Dermis blood vessel endothelial cell (primary cell): ENCODE measurements at regions not wholly inside any gene's neighbourhood (a gene's known extent, or its start where the extent isn't known, plus 50 kb on each side); places are given as distances from the start of the nearest gene placed in this dataset.

Experiments used
- DNase-seq: peaks from one replicate; pipeline ENCODE4 v3.0.0; 2010

DNA sequence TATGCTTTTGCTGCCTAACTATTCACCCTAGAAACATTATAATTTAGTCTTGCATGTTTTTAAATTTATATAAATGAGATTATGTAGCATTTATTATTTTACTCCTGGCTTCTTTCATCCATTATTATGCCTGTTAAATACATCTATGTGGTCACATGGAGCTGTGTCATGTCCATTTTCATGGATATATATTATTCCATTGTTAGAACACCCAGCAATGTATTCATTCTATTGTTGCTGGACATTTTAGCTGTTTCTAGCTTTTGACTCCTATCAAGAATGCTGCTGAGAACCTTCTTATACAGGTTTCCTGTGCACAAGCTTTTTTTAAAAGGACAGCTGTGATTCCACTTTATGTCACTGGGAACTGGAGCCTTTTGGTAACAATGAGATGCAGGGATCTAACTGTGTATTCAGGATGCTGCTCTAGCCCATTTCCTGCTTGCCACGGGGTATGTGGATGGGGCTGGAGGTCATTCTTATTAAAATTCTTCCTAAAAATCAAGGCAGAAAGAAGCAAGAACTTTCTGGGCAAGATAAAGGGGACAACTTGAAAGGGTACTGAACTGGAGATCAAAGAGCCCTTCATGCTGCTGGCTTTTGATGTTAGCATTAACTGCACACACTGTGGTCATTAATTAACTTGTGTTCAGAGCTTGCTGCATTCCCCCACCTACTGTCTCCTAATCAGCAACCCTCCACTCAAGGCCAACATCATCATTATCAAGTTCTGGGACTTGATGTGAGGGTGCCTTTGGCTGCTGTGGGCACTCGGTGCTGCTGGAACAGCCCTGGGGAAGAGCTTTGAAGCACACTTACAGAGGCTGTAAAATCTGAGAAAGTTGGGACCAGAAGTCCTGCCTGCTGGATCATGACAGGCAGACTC lies 96.6 kb upstream of the AKIRIN2 start:
- DNase-seq: no peak

DNA sequence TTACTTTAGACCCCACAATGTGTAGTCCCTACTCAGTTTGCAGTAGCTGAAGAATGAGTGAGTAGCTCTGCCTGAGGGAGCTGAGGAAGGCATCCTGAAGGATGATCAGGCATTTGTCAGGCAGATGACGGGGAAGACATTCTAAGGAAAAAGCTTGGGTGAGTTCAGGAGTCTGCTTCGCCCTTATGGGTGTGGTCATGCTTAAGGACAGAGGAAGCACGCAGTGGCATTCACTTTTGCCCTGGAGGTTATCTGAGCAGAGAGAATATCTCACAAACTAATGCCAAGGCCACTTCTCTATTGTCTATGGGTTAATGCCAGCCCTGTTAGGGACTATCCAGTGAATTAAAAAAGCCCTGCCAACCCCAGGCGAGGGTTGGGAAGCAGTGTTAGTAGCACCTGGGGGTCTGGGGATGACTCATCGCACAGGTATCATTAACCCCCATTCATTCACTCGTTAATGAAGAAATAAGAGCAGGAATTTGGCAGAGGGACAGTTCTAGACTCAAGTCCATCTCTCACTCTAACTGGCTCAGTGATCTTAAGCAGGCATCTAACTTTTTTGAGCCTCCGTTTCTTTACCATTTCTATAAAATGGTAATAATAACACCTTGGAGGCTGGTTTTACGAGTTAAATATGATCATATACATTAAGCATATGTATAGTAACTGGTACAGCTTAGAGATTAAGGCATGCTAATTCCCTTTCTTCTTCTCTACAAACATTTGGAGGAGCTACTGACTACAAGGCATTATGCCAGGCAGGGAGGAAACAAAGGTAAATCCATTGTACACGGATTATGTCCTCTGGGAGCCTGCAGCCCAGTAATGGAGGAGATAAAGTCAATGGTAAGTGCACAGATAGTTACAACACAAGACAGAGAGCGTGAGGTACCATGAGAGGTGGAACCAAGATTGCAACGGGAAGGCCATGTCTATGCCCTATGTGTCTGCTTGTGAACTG lies 93.2 kb upstream of the AKIRIN2 start:
- no peak for DNase-seq

DNA sequence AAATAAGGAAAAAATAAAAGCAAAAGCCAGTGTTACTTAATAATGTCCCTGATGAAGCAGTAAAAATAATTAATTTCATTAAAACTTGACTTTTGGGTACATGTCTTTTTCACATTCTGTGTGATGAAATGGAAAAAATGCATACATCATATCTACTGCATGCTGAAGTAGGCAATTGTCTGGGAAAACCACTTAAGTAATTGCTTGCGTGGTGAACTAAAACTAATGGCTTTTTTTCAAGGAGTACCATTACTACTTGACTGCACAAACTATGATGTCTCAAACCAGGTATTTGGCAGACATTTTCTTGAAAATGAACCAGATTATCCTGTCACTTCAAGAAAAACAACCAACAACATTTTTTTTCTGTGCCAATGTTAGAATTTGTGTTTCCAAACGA lies 91.3 kb upstream of the AKIRIN2 start:
- DNase-seq: no peak

GRCh38 chr6:87791982-87792381 lies 89.9 kb upstream of the AKIRIN2 start:
- no peak for DNase-seq

DNA sequence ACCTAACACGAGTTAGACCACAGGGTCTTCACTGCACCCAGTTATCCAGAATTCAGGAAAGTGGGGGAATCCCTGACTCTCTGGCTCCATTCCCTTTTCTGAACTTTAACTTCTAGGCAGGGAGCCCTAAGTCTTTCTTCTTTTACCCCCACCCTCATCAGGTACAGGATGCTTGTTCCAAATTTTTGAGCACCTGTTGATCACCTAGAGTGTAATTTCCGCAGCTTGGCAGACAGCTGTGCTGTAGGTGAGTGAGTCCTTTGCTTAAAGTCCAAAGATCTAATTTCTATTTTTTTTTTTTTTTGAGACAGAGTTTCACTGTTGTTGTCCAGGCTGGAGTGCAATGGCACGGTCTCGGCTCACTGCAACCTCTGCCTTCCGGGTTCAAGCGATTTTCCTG lies 89.5 kb upstream of the AKIRIN2 start:
- DNase-seq: no peak

DNA sequence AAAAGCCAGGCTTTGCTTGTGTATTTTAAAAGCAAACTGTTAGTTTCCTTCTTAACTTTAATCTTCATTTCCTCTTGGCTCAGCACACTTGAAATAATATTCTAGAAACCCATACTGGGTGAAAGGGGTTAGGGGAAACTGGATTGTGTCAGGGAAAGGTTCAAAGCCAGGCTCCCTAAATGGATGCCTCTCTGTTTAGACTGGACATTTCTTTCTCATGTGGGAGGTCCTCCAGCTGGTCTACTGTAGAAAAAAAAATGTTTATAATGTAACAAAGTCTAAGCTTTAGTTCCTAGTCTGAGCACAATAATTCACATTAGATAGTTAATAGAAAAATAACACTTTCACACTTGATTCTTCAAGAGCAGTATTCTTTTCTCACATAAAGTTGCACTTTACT lies 89.0 kb upstream of the AKIRIN2 start:
- DNase-seq: no peak

DNA sequence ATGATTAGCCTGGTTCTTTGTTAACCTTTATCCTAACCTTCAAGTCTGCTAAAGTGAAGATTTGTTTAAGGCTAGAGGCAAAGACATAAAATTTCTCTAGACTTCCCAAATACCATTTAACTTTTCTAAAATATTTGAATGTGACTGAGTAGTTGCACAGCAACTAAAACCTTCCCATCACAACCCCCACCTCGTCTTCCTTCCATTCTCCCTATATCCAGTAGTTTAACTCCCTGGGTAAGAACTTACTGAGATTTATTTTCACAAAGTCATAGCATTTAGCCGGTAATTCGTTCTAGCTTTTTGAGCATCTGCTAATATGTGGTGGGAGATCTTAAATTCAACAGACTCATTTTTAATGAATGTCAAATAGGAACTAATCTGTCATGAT lies 87.9 kb upstream of the AKIRIN2 start:
- no peak for DNase-seq

GRCh38 chr6:87789198-87789899 lies 87.3 kb upstream of the AKIRIN2 start:
- peak; percentile 59 for DNase-seq

DNA sequence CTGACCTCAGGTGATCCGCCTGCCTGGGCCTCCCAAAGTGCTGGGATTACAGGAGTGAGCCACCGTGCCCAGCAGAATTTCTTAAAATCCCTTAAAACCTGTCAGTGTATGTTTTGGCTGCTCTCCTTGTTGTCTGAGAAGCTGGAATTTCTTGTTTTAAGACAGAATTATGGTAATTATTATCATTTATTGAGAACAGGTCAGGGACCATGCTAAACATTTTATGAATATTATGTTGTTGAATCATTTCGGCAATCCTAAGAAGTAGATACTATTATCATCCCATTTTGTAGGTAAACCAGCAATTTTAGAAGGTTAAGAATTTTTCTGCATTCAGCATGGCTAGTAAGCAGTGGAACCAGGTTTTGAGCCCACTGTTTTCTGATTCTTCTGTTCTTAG lies 86.1 kb upstream of the AKIRIN2 start:
- DNase-seq: no peak

- DNase-seq: no peak
These were observed 83.3 kb upstream of the AKIRIN2 start for GRCh38 chr6:87785229-87785862.

DNA sequence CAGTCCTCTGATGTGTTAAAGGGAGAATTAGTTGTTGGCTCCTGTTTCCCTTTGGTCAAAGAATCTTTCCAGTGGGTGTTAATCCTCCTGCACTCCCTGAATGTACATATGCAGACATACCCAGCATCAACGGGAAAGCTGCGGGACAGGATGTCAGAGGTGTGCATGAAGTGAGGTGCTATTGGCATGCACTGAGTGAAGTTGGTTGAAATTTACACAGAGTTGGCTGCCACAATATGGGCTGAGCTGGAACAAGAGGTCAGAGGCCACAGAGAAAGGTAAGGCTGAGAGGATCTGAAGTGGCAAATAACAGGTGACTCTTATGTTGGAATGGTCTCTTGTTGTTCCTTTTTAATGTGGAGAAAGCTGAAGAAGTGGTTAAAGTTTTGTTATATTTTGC lies 82.7 kb upstream of the AKIRIN2 start:
- DNase-seq: no peak

DNA sequence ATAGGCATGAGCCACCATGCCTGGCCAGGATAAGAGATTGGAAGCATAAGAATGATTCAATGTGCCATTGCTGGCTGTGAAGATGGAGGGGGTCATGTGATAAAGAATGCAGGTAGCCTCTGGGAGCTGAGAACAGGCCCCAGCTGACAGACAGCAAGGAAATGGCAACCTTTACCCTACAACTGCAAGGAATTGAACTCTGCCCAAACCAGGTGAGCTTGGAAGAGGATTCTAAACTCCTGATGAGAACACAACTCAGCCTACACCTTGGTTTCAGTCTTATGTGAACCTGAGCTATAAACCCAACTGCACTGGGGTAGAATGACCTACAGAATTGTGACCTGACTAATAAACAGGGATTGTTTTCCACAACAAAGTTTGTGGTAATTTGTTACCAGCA lies 82.0 kb upstream of the AKIRIN2 start:
- DNase-seq: no peak

DNA sequence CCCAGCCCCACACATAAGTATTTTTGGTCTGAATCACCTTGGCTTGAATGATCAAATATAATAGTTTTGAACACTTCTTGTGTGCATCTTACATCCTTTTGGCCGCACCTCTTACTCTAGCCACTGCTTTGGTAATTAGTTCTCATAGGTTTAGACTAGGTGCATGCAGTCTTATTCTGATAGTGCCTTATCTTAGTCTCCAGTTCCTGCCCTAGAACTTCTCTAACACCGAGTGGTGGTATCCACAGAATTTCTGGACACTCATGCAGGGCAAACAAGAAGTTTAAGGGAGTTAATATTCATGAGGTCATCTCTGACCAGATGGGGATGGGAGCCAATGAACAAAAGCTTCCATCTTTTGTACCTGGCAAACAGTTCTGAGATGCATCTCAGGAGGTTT lies 77.5 kb upstream of the AKIRIN2 start:
- no peak for DNase-seq

DNA sequence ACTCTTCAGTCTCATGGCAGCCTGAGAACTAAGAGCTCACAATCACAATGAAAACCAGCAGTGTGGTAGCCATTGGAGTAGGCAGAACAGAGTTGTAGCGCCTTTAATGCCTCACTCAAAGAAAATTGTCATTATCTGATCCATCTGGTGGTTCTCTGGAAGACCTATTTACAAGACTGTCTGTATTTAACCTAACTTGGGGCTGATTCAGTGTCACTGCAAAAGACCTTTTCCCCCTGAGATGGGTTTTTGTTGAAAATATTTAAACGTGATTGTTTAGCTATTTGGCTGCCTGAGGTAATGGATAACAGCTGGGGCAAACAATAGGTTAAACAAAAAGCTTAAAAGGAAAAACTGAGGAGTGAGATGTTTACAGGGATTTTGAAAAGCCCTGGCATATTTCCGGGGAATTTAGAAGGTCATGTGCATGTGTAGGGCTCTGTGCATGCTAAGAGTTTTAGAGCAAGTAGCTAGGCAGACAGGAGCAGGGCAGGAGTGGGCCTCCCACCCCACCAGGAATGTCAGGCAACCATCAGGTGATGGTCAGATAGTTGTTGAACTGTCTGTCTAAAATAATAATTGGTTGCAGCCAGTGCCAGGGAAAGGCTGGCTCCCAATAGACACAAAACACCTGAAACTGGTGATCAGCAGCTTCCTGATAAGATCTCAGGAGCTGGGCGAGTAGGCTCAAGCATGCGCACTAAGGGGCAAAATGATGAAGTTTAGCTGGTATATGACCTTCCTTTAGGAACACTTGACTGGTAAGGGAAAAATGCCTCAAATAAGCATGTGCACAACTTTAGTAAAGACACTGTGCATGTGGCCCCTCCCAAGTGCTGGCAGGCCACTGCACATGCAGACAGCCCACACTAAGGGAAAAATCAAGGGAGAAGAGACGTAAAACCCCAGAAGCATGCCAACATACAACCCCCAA lies 70.8 kb upstream of the AKIRIN2 start:
- no peak for DNase-seq

DNA sequence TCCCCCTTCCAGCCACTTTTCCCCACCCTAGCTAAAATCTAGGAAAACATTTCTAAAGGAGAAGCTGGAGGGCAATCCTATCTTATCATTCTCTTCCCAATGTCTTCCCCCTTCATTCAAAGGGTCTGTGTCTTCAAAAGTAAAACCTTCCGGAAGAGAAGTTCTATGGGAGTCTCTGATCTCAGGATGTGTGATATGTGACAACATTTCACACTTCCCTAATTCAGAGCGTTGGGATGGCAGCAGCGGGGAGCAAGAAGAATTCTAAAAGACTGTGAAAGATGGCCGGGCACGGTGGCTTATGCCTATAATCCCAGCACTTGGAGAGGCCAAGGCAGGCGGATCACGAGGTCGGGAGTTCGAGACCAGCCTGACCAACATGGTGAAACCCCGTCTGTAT lies 65.4 kb upstream of the AKIRIN2 start:
- no peak for DNase-seq

DNA sequence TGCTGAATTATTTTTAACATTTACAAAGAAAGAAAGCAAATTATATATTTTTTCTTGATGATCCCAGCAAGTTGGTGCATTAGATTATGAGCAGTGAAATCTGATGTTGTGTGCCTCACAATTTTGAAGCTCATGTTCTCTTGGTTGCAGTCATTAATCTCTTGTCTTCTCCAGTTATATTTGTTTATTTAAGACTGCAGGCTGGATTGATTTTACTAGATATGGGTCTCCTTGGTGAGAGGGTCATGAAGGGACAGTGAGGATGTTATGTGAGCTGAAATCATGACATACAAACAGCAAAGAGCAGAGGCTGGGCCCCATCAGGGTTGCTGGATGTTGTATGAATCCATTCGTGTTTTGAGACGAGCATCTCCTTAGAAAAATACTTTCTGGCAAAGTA lies 64.2 kb upstream of the AKIRIN2 start:
- DNase-seq: no peak

- no peak for DNase-seq
These were observed 61.9 kb upstream of the AKIRIN2 start for GRCh38 chr6:87763901-87764300.

- no peak for DNase-seq
These were observed 61.2 kb upstream of the AKIRIN2 start for GRCh38 chr6:87763276-87763675.

DNA sequence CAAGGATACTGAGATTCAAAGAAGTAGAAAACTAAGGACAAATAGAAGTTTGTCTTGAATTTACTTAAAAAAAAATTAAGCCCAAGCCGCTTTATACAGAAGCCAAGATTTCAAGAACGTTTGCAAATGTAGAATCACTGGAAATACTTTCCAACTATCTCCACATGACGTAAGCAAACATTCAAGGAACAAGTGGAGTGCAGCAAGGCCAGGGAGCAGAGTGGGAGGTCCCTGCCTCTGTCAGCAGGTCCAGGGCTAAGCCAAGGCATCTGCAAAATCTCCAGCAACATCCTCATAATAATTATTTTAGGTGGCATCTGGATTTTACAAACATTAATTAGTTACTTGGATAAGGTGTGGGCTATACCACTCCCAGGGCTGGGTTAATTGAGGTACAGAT lies 60.1 kb upstream of the AKIRIN2 start:
- DNase-seq: no peak

- no peak for DNase-seq
These were observed 55.8 kb upstream of the AKIRIN2 start for GRCh38 chr6:87757792-87758191.

DNA sequence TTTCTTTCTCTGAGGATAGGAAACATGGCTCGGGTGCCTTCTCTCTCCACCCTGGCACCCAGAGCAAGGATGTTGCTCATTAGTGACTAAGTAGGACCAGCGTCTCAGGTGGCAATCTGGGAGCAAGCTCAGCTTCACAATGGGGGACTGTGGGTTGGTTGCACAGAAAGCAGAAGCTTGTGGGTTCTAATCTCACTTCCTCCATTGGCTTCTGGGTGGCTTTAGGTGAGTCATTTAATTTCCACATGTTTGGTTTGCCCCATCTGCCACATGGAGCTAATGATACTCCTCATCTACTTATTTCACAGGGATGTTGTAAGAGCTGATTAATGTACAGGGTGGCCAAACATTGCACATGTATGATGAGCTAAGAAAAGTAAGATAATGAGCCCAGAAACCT lies 54.8 kb upstream of the AKIRIN2 start:
- DNase-seq: peak; percentile 5
